PFSK-1 (cell line): ENCODE measurements at regions not wholly inside any gene's neighbourhood (a gene's known extent, or its start where the extent isn't known, plus 50 kb on each side); places are given as distances from the start of the nearest gene placed in this dataset.

Experiments used
- FOXP2 ChIP-seq: optimal IDR thresholded peaks from 2 replicates; pipeline ENCODE3; 2011; ENCODE audit warnings: borderline replicate concordance, control low read depth, inconsistent platforms; ENCODE audit not compliant: insufficient read depth; ENCODE audit errors: extremely low read length, extremely low read depth
- POLR2AphosphoS5 ChIP-seq: IDR thresholded peaks from 2 replicates; pipeline ENCODE4 v1.6.1; 2012; ENCODE audit warnings: low read depth, mild to moderate bottlenecking, control low read depth, low read length, moderate library complexity
- SIN3A ChIP-seq: IDR thresholded peaks from 2 replicates; pipeline ENCODE4 v1.6.1; 2012; ENCODE audit warnings: mild to moderate bottlenecking, low read length, moderate library complexity, borderline replicate concordance; ENCODE audit not compliant: insufficient read depth
- TAF1 ChIP-seq: IDR thresholded peaks from 2 replicates; pipeline ENCODE4 v1.6.1; 2012; ENCODE audit warnings: low read length, control low read depth, borderline replicate concordance; ENCODE audit not compliant: insufficient read depth
- TF ChIP-seq, protein P1 (sequence below), 2 experiments: IDR thresholded peaks; 2 replicates each; pipeline versions ENCODE4 v1.6.1 to v1.8.0; 2011 to 2012; ENCODE audit warnings: low read depth in 2 of 2, low read length in 2 of 2, control low read depth in 1 of 2, inconsistent platforms in 1 of 2, mild to moderate bottlenecking in 1 of 2, moderate library complexity in 1 of 2; ENCODE audit not compliant: insufficient read depth in 1 of 2

DNA sequence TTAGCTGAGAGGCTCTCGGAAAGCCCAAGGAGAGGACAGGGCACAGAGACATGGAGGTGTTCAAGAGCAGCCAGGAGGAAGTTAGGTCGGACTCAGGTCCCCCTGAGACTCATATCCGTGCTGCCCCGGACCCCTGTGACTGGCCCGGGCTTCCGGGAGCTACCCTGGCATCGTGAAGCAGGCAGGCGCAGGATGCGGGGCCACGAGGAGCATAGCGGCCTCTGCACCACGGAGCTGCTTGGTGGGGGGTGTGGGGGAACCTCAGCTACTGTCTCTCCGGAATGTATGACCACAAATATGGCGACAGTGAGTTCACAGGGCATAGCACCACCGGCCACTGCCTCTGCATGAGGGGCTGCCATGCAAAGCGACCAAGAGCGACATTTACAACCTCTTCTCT is 112.2 kb upstream of the GUCA2B start:
- no peak for TF ChIP-seq POLR2AphosphoS5
- TF ChIP-seq TAF1, result no peak
- no peak for TF ChIP-seq FOXP2
- TF ChIP-seq SIN3A, result no peak
- TF ChIP-seq, protein P1, sequence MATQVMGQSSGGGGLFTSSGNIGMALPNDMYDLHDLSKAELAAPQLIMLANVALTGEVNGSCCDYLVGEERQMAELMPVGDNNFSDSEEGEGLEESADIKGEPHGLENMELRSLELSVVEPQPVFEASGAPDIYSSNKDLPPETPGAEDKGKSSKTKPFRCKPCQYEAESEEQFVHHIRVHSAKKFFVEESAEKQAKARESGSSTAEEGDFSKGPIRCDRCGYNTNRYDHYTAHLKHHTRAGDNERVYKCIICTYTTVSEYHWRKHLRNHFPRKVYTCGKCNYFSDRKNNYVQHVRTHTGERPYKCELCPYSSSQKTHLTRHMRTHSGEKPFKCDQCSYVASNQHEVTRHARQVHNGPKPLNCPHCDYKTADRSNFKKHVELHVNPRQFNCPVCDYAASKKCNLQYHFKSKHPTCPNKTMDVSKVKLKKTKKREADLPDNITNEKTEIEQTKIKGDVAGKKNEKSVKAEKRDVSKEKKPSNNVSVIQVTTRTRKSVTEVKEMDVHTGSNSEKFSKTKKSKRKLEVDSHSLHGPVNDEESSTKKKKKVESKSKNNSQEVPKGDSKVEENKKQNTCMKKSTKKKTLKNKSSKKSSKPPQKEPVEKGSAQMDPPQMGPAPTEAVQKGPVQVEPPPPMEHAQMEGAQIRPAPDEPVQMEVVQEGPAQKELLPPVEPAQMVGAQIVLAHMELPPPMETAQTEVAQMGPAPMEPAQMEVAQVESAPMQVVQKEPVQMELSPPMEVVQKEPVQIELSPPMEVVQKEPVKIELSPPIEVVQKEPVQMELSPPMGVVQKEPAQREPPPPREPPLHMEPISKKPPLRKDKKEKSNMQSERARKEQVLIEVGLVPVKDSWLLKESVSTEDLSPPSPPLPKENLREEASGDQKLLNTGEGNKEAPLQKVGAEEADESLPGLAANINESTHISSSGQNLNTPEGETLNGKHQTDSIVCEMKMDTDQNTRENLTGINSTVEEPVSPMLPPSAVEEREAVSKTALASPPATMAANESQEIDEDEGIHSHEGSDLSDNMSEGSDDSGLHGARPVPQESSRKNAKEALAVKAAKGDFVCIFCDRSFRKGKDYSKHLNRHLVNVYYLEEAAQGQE (IDR thresholded peaks at IDR 0.05; ENCODE audit: insufficient read depth in 1 of 2, low read depth in 2 of 2, low read length in 2 of 2), result no peak

DNA sequence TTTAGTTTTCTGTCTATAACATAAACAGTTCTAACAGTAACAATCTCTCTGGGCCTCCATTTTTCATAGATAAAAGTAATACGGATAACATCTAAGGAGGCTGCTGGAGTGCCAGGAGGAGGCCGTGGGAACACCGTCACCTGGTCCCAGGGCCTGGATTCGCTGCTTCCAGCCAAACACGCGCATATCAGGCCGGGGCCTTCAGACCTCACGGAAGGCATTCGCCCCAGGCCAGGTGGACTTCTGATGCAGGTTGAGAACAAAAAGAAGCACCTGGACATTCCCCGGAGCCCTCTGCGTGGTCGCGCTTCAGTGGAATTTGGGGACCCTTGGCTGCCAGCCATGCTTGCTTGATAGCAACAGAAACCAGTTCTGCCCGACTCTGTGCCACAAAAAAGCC is 113.1 kb upstream of the GUCA2B start:
- no peak for TF ChIP-seq FOXP2
- TF ChIP-seq, protein P1 (IDR thresholded peaks at IDR 0.05; ENCODE audit: insufficient read depth in 1 of 2, low read depth in 2 of 2, low read length in 2 of 2), result no peak
- no peak for TF ChIP-seq TAF1
- TF ChIP-seq SIN3A, result no peak
- no peak for TF ChIP-seq POLR2AphosphoS5

DNA sequence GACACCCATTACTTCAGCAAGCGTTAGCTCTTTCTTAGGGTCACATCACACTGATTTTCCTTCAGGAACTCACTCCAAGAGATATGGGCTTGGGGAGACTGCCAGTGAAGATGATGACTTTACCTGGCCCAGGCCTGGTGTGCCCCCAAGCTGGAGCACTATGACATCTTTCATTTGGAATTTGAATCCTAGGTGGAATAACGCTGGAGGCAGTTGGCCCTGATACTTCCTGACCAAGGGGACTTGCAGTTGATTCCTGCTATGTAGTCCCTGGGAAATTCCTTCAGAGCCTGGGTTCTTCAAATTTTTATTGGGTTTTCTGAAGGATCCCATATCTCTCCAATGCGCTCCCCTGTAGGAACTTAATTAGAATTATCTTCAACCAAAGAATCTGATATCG is 114.9 kb upstream of the GUCA2B start:
- TF ChIP-seq FOXP2 (no peak), TAF1 (no peak), POLR2AphosphoS5 (no peak), SIN3A (no peak)
- TF ChIP-seq, protein P1 (IDR thresholded peaks at IDR 0.05; ENCODE audit: insufficient read depth in 1 of 2, low read depth in 2 of 2, low read length in 2 of 2), result no peak

DNA sequence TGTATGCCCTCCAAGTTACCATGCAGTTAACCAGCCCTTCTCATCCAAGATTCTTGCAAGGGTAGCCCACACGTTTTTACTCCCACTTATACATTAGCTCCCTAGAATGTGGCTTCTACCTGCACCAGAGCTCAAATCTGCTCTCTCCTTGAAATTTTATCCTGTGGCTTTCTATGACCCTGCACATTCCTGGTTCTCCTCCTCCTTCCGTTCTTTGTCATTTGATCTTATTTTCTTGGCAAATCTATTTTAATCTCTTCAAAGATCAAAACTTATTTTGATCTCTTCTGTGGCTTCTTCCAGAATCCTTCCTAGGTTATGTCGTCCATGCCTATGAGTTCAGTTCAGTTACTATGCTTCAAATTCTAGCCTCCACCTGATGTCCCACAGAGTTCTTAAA is 115.6 kb upstream of the GUCA2B start:
- no peak for TF ChIP-seq TAF1
- TF ChIP-seq POLR2AphosphoS5, result no peak
- TF ChIP-seq, protein P1 (IDR thresholded peaks at IDR 0.05; ENCODE audit: insufficient read depth in 1 of 2, low read depth in 2 of 2, low read length in 2 of 2), result no peak
- TF ChIP-seq SIN3A, result no peak
- TF ChIP-seq FOXP2, result no peak

DNA sequence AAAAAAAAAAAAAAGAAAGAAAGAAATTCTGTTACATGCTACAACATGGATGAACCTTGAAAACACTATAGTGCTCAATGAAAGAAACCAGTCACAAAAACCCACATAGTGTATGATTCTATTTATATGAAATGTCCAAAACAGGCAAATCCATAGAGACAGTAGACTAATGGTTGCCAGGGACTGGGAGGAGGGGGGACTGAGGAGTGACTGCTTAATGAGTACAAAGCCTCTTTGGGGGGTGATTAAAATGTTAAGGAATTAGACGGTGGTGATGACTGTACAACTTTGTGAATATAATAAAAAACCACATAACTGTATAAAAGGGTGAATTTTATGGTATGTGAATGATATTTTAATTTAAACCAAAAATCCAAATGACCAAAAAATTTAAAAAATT is 116.0 kb upstream of the GUCA2B start:
- no peak for TF ChIP-seq POLR2AphosphoS5
- TF ChIP-seq, protein P1 (IDR thresholded peaks at IDR 0.05; ENCODE audit: insufficient read depth in 1 of 2, low read depth in 2 of 2, low read length in 2 of 2), result no peak
- no peak for TF ChIP-seq FOXP2
- TF ChIP-seq TAF1, result no peak
- no peak for TF ChIP-seq SIN3A
